WERI-Rb-1 (cell line): ENCODE measurements at regions not wholly inside any gene's neighbourhood (a gene's known extent, or its start where the extent isn't known, plus 50 kb on each side); places are given as distances from the start of the nearest gene placed in this dataset.
"Not testable (repeated sequence)": the region's sequence is repeated elsewhere in the genome, so short reads cannot be mapped to it uniquely, and the experiment has no call there.

Experiments
- DNase-seq: peaks from one replicate; pipeline ENCODE4 v3.0.0-alpha.2; 2020
- H3K27ac ChIP-seq: fragments of 250-450 bp; sonication (Bioruptor Pico); 2 replicates; pipeline ENCODE4 v1.5.1; 2020; ENCODE audit warnings: mild to moderate bottlenecking, moderate library complexity
- H3K27me3 ChIP-seq: fragments of 250-450 bp; sonication (Bioruptor Pico); 2 replicates; pipeline ENCODE4 v1.5.1; 2021; ENCODE audit warnings: mild to moderate bottlenecking, low read depth, moderate library complexity; ENCODE audit not compliant: insufficient read depth, severe bottlenecking
- H3K36me3 ChIP-seq: fragments of 250-450 bp; sonication (Bioruptor Pico); 2 replicates; pipeline ENCODE4 v1.5.1; 2020; ENCODE audit warnings: mild to moderate bottlenecking, moderate library complexity
- H3K4me3 ChIP-seq: 2 replicates; pipeline ENCODE4 v1.5.1; 2011; ENCODE audit warnings: low read depth, mild to moderate bottlenecking, control low read depth, low read length
- H3K9me3 ChIP-seq: fragments of 250-450 bp; sonication (Bioruptor Pico); 2 replicates; pipeline ENCODE4 v1.5.1; 2021; ENCODE audit warnings: mild to moderate bottlenecking, moderate library complexity; ENCODE audit not compliant: severe bottlenecking
- CTCF ChIP-seq: IDR thresholded peaks from 2 replicates; pipeline ENCODE4 v1.5.1; 2011; ENCODE audit warnings: low read depth, mild to moderate bottlenecking, control low read depth, inconsistent platforms, low read length

- H3K9me3 ChIP-seq: no peaks in the 10 kb centered on the region
- DNase-seq: no peak
- TF ChIP-seq CTCF: no peak
- no peaks in the 10 kb centered on the region for H3K27me3 ChIP-seq
- H3K4me3 ChIP-seq: no peak overlapping the region
- no peaks in the 10 kb centered on the region for H3K36me3 ChIP-seq
- no peak overlapping the region for H3K27ac ChIP-seq
Measured at GRCh38 chr7:120186688-120187087, 86.3 kb upstream of the KCND2 start.

GRCh38 chr7:120189623-120190022 is 83.4 kb upstream of the KCND2 start:
- no peak for TF ChIP-seq CTCF
- no peak overlapping the region for H3K27ac ChIP-seq
- no peaks in the 10 kb centered on the region for H3K36me3 ChIP-seq
- no peak for DNase-seq
- H3K4me3 ChIP-seq: no peak overlapping the region
- no peaks in the 10 kb centered on the region for H3K27me3 ChIP-seq
- no peaks in the 10 kb centered on the region for H3K9me3 ChIP-seq

- DNase-seq: no peak
- H3K9me3 ChIP-seq: no peaks in the 10 kb centered on the region
- H3K36me3 ChIP-seq: no peaks in the 10 kb centered on the region
- TF ChIP-seq CTCF: no peak
- H3K4me3 ChIP-seq: no peak overlapping the region
- no peaks in the 10 kb centered on the region for H3K27me3 ChIP-seq
- no peak overlapping the region for H3K27ac ChIP-seq
Measured at GRCh38 chr7:120190109-120190508, 82.9 kb upstream of the KCND2 start.

- no peak for TF ChIP-seq CTCF
- no peak overlapping the region for H3K27ac ChIP-seq
- no peaks in the 10 kb centered on the region for H3K9me3 ChIP-seq
- no peak for DNase-seq
- H3K4me3 ChIP-seq: no peak overlapping the region
- H3K36me3 ChIP-seq: no peaks in the 10 kb centered on the region
- H3K27me3 ChIP-seq: no peaks in the 10 kb centered on the region
Measured at GRCh38 chr7:120190566-120190965, 82.4 kb upstream of the KCND2 start.

GRCh38 chr7:120191423-120191822 is 81.6 kb upstream of the KCND2 start:
- DNase-seq, H3K27ac ChIP-seq, H3K4me3 ChIP-seq, H3K9me3 ChIP-seq, H3K36me3 ChIP-seq, H3K27me3 ChIP-seq: not testable (repeated sequence)

- no peak for DNase-seq
- no peak overlapping the region for H3K27ac ChIP-seq
Measured at GRCh38 chr7:120201290-120201689, 71.7 kb upstream of the KCND2 start.

More at GRCh38 chr7:120201290-120201689, 71.7 kb upstream of the KCND2 start:
- Histone ChIP-seq H3K9me3 (no peaks in the 10 kb centered on the region), H3K27me3 (no peaks in the 10 kb centered on the region), H3K36me3 (no peaks in the 10 kb centered on the region), H3K4me3 (no peak overlapping the region)
- TF ChIP-seq CTCF: no peak
